NCI-H187 treated with DMSO at 0.1 percent for 48 hours (cell line): ENCODE measurements at regions not wholly inside any gene's neighbourhood (a gene's known extent, or its start where the extent isn't known, plus 50 kb on each side); places are given as distances from the start of the nearest gene placed in this dataset.
"Not testable (repeated sequence)": the region's sequence is repeated elsewhere in the genome, so short reads cannot be mapped to it uniquely, and the experiment has no call there.

Source experiments
- DNase-seq: peaks from one replicate; lab custom pipeline; 2025; lab: John Stamatoyannopoulos, UW

DNA sequence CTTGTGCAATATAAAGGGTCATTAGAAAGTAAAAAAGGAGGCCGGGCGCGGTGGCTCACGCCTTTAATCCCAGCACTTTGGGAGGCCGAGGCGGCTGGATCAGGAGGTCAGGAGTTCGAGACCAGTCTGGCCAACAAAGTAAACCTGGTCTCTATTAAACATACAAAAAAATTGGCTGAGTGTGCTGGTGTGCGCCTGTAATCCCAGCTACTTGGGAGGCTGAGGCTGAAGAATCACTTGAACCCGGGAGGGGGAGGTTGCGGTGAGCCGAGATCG lies 102.8 kb upstream of the TMPRSS2 start:
- DNase-seq = not testable (repeated sequence)

DNA sequence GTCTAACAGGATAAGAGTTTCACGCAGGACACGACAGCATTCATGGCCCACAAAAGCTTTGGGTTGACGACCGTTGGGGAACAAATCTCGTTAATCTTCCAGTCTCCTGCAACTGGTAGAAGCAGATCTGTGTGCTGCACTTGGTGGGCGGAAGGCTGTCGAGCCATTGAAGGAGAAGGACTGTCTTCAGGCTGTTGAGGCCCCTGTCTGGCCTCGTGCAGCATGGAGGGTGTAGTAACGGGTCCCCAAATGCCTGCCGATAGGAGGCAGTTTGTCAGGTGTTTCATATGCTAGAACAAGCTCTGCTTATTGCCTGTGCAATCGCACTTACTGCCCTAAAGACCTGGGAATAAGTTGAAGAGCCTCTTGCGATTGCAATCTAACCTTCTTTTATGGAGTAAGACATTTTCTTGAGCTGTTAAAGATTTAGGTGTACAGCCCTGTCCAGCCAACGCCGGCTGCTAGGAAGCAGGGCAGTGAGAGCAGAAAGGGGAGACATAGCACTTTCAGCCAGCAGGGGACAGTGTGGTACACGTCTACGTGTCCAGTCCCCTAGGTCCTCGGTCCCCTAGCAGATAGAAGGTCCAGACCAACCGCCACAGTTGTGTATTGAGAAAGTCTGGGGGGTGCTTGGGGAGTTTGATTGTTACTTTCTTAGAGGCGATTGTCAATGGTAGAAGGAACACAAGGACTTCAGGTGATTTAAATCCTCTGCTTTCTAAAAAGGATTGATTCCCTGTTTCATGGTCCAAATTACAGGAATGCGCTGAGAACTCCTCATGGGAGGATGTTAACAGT lies 102.3 kb upstream of the TMPRSS2 start:
- no peak for DNase-seq

DNA sequence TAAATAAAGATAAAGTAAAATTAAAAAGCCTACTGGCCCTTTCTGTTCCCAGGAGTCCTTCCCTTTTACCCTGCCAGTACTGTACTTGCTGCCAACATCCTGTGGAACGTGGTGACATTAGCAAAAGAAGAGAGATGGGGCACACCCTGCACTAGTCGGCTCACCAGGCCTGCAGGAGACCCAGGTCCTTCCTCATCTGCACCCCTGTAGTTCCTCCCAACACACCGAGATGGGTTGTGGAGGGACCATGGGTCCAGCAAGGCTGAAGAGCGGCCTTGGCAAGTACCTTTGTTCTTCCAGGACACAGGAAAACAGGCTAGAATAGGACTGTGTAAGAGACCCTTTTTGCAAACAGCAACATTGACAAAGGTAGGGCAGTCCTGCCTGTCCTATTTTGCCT lies 98.7 kb upstream of the TMPRSS2 start:
- no peak for DNase-seq

DNA sequence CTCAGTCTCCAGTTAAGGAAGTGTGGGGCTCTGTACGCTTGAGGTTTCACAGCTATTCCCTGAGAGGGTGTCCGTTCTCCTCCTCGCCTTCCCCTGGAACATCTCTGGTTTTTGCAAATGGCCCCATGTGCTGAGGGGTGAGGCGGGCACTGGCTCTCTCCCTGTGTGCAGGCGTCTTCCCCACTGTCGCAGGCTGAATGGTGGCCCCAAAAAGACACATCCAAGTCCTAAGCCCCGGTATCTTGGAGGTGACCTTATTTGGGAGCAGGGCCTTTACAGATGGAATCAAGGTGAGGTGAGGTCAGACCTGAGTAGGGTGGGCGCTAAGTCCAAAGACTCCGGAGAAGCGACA lies 98.0 kb upstream of the TMPRSS2 start:
- DNase-seq = no peak

DNA sequence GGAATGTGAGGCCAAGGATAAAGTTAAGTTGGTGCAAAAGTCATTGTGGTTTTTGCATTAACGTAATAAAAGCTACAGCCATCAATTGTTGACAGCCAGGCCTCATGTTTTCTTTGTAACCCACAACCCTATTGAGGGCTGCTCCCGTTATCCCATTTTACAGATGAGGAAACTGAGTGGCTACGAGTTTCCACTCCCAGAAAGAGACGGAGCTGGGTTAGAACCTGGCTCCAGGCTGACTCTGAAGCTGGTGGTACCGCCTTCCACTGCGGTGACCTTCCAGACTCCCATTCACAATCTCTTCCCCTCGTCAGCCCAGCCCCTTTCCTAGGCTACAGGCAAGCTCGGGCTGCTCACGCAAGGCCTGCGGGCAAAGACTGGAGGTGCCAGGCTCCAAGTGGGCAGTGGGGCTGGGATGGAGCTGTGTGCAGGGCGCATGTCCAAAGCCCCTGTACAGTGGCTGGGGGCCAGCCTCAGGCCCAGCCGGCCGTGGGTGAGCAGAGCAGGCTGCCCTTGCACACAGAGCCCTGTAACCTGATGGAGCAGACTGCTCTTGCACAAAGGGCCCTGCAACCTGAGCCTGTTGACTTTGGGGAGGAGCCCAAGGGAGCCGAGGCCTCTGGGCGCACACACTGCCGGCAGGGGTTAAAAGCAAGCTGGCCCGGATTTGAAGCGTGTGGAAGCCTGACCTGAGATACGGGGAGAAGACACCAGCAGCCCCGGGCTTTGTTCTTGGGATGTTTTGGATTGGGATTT lies 97.4 kb upstream of the TMPRSS2 start:
- no peak for DNase-seq

DNA sequence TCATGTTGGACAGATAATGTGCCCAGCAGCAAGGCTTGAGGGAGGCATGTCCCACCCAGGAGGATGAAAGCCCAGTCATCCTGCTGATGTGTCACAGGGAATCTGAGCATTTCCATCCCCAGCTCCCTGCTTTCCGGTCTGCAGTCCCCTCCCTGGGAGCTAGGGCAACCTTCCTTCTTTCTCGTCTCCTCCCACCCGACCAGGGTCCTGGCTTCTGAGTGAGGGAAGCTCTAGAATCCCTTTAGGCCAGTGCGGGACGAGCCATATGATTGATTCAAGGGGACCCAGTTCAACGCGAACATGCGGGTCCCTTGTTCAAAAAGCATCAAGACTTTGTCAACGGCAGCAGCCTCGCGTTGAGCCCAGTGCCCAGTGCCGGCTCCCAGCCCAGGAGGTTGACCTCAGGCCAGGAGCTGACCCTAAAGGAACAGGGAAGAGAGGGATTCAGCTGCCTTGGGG lies 96.7 kb upstream of the TMPRSS2 start:
- no peak for DNase-seq

DNA sequence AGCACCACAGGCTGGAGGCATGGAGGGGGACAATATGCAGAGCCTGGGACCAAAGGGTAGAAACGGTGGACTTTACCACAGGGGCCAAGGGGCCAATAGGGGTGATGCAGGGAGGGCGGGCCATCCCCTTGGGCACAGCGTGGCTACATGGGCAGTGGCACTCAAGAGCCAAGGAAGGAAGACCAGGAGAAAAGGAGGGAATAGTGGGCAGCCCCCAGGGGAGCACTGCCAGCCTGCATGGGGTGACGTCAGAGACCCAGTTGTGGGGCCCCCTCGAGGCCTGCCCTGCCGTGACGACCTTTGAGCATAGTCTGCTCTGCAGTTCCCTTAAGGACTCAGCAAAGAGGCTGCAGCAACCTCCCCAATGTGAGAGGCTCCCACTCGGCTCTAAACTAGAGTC lies 95.5 kb upstream of the TMPRSS2 start:
- DNase-seq = no peak

DNA sequence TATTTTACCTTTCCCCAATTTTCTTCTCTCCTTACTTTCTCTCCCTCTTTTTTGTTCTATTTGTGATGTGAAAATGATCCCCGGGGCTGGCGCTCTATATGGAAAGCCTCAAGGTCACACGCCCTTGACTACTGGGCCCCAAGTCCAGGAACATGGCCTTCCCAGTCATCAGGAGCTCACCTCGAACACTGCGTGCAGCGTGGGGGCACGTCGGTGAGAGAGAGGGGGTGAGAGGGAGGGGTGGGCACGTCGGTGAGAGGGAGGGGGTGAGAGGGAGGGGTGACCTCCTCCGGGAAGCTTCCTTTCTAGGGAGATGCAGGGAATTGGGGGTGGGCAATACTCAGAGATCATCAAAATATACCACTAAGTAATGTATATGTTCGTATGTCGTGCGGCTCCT lies 94.6 kb upstream of the TMPRSS2 start:
- no peak for DNase-seq

DNA sequence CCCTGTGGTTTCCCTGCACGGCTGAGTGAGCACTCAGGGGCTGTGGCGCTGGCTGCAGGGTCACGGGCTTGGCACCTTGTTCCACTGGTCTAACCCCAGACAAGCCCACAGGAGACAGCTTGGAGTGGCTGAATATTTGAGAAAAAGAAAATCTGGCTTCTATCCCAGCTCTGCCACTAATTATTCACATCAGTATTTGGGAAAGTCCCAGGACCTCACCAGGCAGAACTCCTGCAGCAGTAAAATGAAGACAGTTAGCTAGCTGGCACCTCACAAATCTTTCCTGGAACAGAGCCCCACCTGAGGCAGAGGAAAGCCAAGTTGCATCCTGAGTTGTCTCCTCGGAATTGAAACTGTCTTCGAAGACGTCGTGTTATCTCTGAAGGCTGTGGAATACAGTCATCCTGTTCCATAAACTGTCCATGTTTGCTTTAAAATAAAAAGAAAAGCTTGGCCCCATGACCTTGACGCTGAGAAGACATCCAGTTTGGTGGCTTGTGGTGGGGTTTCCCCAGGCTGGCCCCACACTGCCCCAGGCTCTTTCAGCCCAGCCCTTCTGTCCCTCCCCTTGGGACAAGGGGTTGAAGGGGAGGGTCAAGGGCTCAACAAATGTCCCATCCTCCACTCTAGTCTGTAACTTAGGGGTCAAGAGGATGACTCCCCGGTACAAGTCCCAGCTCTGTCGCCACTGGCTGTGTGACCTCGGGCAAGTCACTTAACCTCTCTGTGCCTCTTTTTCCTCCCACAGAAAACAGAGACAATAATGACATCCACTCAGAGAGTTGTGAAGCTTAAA lies 93.8 kb upstream of the TMPRSS2 start:
- DNase-seq = no peak

DNA sequence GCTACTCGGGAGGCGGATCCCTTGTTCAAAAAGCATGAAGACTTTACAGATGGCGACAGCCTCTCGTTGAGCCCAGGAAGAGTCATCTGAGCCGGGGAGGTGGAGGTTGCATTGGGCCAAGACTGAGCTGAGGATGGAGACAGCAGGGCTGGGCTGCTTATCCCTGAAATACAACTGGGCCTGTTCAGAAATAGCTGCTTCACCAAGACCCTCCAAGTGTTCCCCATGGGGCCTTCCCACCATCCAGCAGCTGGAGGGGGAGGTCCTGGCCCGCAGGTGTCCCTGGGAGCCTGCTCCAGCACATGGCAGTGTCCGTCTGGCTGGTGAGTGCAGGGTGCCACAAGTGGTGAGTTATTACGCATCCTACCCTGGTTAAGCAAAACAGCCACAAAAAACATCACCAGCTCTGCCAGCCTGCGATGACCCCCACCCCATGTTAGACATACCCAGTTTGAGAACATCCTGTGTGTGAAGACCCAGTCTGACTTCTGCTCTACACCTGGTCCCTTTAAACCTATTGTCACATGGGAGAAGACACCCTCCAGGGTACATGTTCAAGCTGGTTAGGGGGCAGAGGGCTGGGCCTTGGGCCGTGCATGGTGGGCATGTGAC lies 93.1 kb upstream of the TMPRSS2 start:
- DNase-seq = no peak

DNA sequence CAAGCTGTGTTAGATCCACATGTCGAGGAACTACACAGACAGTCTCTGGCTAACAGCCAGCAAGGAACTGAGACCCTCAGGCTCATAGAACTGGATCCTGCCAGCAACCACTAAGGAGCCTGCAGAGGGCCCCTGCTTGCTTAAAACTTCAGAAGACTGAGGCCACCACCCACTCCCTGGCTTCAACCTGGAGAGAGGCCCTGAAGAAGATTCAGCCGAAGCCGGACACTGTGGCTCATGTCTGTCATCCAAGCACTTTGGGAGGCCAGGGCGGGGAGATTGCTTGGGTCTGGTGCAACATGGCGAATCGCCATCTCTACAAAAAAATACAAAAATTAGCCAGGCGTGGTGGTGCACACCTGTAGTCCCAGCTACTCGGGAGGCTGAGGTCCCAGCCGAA lies 92.6 kb upstream of the TMPRSS2 start:
- no peak for DNase-seq

DNA sequence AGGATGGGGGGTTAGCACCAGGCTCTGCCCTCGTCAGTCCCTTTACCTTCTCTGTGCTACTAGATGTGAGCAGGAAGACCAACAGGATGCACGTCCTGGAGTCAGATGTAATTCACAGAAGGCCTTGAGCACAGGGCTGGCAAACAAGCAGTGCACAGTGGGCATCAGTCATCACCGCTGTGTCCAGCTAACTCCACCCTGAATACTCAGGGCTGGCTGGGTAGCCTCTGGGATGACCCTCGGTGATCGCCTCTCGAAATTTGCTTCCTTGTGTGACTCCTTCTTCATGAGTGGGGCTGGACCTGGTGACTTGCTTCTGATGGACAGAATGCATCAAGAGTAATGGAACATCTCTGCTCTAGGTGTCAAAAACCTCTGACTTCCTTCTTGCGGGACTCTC lies 92.2 kb upstream of the TMPRSS2 start:
- no peak for DNase-seq

DNA sequence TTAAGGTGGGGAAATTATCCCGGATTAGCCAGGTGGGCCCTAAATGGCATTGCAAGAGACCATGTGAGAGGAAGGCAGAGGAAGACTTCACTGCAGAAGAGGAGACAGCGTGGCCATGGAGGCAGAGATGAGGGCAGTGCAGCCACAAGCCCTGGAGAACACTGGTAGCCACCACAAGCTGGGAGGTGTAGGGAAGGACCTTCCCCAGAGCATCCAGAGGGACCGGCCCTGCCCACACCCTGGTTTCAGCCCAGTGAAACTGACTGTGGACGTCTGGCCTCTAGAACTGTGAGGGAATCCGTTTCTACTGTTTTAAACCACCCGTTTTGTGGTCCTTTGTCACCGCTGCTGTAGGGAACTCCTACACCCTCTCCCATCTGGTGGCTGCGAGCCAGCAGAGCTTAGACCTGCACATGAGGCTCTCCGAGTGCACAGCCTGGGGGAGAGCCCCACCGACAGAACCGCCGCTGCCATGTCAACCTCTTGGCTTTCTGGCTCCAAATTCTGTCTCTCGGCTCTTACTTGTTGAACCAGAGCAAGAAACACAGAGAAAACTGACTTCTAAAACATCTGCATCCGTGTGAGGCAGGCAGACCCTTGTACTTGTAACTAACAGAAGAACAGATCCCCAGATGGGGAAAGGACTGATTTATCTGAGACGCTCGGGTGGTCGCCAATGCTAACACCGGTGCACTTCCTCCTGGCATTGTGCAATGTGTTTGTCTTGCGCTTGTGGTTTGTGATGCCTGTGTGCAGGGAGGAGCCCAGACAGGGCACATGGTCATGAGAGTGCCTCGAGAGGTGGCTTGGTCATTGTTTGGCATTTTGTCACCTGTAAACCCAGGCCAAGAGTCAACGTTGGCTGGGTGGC lies 90.8 kb upstream of the TMPRSS2 start:
- no peak for DNase-seq

DNA sequence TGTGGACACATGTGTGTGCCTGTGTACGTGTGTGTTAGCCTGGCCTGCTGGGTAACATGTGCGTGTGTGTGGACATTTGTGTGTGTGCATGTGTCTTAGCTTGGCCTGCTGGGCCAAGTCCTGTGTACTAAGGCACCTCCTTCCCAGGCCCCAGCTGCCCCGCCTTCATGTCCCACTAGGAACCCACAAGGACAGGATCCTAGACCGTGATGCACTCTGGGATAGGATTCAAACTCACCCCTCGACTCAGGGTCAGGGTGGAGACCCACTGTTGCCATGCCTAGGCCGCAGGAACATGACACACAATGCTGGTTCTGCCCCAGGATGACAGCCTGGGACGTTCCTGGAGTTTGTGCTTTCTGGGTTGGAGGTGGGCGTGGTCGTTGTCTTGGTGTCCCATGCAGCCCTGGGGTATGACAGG lies 89.9 kb upstream of the TMPRSS2 start:
- DNase-seq = no peak

DNA sequence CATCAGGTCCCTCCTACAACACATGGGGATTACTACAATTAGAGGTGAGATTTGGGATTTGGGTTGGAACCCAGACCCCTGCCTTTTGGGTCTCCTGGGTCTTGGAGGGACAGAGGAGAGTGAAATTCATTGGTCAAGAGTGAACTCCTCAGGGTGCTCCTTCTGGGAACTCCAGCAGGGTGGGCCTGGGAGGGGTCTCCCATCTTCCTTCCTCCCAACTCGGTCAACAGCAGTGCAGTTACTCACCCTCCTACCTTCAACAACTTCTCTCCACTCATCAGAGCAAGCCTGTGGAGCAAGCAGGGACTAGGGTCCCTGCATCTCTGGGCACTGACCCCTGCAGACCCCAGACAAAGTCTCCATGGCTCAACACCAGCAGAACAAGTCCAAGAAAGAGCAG lies 89.3 kb upstream of the TMPRSS2 start:
- DNase-seq = no peak

DNA sequence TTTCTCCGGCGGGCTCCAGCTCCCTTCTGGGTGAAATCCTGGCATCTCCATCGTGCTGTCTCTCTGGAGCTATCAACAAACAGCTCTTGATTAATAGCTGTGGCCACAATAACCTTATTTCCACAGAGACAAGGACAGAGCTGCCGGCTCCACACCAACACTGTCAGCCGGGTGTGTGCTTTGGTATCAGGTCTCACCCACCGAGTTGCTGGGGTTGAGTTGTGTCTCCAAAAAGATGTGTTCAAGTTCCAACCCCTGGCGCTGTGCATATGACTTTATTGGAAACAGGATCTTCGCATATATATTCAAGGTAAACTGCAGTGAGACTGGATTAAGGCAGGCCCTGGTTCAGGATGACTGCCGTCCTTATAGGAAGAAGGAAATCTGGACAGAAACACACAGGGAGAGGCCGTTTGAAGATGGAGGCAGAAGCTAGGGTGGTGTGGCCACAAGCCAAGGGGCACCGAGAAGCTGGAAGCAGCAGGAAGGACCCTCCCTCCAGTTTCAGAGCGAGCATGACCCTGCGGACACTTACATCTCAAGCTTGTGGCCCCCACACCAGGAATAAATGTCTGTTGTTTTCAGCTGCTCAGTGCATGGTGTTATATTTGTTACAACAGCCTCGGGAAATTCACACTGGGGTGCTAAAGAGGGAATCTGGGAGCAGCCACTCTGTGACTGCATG lies 88.4 kb upstream of the TMPRSS2 start:
- no peak for DNase-seq

DNA sequence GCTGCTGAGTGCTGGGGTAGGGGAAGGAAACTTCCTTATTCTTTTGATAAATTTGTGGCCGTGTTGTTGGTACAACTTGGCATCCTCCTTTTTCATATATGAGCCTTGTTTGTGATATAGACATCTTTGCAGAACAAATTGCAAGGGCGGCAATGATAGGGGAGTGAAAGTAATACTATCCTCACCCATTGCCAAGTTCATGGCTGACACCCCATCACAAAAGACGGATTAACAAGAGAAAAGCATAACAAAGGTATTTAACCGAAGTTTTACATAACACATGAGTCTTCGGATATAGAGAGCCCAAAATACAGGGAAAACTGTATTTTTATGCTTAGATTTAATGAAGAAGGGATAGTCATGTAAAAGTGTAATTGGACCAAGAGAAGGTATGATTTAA lies 86.3 kb upstream of the TMPRSS2 start:
- DNase-seq = no peak

DNA sequence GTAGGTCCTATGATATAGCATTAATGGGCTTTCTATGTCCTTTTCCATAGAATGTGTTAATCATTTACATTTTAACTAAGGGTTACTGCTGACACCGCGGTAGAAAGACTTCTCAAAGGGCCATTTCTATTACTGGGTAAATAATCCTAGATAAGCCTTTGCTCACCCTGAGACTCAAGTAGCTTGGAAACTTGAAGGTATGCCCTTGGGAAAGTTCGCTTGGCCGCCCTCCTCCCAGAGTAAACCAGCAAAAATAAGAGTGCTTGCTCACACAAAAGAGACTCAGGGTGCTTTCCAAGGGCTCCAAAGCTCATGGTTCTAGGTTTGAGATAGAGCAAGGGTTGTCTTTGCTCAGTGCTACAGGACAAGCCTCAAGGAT lies 85.8 kb upstream of the TMPRSS2 start:
- no peak for DNase-seq

DNA sequence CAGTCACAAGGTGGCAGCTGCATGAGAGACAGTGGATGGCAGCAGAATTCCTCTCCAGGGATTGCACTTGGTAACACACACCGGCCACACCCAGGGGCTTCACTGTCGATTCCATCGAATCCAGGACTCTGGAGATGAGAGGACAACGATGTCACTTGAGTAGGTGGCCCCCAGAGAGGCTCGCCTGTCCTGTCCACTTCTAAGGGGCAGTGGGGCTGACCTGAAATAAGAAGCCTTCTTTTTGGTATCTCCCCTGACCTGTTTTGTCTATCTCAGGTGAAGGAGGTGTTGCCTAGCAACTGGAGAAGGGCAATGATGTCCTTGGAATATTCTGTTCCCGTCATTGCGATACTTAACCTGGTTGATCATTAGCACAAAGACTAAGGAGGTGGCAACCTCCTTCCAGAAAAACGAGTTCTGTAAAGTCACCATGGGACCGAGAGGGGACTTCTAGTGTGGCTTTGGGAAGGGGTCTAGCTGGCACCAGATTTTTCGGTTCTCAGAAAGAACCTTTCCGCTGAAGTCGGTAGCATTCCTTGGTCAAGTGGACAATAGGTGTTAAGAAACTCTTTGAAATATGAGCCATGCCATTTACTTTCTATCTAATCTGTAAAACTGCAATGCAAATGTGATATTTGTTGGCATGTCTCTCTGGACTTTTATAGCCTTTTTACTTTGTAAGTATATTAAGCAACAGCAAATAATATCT lies 85.2 kb upstream of the TMPRSS2 start:
- DNase-seq = no peak

DNA sequence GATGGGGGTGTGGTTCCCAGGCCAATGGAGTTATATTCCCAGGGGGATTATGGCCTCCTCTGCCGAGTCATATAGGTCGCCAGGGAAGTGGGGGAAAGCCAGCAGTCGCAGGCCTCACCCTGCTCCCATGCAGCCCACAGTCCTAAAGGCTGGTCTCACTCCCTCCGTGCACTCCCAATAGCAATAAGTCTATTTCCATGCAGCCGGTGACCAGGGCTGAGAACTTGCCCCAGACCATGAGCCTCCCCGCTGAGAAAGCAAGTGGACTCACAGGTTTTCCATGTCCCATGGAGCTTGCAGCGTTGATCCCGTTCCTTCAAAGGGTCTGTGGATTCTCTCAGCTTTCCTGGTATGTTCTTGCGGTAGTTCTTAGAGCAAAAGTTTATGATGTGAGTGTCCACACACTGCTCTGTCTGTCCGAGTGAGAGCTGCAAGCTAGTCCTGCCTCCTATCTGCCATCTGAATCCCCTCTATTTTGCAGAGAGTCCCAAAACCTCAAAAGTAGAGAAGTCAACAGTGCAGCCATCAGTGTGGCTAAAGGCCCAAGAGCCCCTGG lies 81.7 kb upstream of the TMPRSS2 start:
- DNase-seq = no peak
